ENCODE measurements at regions not wholly inside any gene's neighbourhood (a gene's known extent, or its start where the extent isn't known, plus 50 kb on each side); places are given as distances from the start of the nearest gene placed in this dataset.

DNA sequence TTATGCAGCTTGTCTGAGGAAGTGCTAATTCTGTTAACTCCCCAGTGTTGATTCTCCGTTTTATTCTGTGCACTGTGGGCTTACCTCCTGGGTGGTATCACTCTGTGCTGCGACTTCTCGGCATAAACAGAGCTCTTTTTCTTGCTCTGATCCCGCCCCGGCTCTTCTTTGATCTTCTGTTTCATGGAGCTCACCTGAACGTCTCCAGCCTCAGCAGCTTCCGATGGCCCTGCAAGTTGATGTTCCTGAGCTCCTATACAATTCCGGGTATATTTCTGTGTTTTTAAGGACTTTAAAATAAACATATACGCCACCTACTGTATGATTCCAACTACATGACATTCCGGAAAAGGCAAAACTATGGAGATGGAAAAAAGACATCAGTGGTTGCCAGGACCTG, 110.8 kb downstream of the TENT4A start:
- Histone ChIP-seq H3K9me3 (ENCODE audit: control insufficient read depth, insufficient read depth, low read depth, low read length) (peaks cover 8% of the 10 kb centered on the region; the same call in 1 of the 2 replicates), H3K4me3 (ENCODE audit: low read depth in 2 of 2, low read length in 2 of 2) (no peak overlapping the region), H3K27ac (ENCODE audit: low read length) (no peak overlapping the region), H3K36me3 (ENCODE audit: control insufficient read depth, insufficient read depth, low read length) (no peaks in the 10 kb centered on the region), H3K27me3 (ENCODE audit: control insufficient read depth, insufficient read depth, low read length) (no peaks in the 10 kb centered on the region), H3K4me1 (ENCODE audit: control insufficient read depth, insufficient read depth, low read length) (no peaks in the 10 kb centered on the region)
- ChIA-PET POLR2A (interaction anchor here (0.6 kb wide), 1 partner anchor 62 kb away, joined by 5 read pairs; no protein-coding TSS in a partner anchor), CTCF (no interaction called here)
- DNase-seq (ENCODE audit: low read depth, low spot score) (no peak), ATAC-seq (no peak)
- intact Hi-C loops (cut with micrococcal nuclease; ENCODE audit: unreplicated experiment) (no loop called here), in situ Hi-C loops (cut with HindIII; ENCODE audit: low pct_unique_long_range_greater_than_20kb, low sequenced_read_pairs) (no loop called here)
- TF ChIP-seq, protein P1, sequence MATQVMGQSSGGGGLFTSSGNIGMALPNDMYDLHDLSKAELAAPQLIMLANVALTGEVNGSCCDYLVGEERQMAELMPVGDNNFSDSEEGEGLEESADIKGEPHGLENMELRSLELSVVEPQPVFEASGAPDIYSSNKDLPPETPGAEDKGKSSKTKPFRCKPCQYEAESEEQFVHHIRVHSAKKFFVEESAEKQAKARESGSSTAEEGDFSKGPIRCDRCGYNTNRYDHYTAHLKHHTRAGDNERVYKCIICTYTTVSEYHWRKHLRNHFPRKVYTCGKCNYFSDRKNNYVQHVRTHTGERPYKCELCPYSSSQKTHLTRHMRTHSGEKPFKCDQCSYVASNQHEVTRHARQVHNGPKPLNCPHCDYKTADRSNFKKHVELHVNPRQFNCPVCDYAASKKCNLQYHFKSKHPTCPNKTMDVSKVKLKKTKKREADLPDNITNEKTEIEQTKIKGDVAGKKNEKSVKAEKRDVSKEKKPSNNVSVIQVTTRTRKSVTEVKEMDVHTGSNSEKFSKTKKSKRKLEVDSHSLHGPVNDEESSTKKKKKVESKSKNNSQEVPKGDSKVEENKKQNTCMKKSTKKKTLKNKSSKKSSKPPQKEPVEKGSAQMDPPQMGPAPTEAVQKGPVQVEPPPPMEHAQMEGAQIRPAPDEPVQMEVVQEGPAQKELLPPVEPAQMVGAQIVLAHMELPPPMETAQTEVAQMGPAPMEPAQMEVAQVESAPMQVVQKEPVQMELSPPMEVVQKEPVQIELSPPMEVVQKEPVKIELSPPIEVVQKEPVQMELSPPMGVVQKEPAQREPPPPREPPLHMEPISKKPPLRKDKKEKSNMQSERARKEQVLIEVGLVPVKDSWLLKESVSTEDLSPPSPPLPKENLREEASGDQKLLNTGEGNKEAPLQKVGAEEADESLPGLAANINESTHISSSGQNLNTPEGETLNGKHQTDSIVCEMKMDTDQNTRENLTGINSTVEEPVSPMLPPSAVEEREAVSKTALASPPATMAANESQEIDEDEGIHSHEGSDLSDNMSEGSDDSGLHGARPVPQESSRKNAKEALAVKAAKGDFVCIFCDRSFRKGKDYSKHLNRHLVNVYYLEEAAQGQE (IDR thresholded peaks at IDR 0.05; ENCODE audit: insufficient read depth in 1 of 2, low read depth in 2 of 2, low read length in 1 of 2) = no peak
- TF ChIP-seq POLR2AphosphoS5 (IDR thresholded peaks at IDR 0.05; ENCODE audit: low read depth, low read length) = no peak
- TF ChIP-seq TCF7L2 (IDR thresholded peaks at IDR 0.05; ENCODE audit: low read depth, low read length) = no peak
- TF ChIP-seq, protein P2, sequence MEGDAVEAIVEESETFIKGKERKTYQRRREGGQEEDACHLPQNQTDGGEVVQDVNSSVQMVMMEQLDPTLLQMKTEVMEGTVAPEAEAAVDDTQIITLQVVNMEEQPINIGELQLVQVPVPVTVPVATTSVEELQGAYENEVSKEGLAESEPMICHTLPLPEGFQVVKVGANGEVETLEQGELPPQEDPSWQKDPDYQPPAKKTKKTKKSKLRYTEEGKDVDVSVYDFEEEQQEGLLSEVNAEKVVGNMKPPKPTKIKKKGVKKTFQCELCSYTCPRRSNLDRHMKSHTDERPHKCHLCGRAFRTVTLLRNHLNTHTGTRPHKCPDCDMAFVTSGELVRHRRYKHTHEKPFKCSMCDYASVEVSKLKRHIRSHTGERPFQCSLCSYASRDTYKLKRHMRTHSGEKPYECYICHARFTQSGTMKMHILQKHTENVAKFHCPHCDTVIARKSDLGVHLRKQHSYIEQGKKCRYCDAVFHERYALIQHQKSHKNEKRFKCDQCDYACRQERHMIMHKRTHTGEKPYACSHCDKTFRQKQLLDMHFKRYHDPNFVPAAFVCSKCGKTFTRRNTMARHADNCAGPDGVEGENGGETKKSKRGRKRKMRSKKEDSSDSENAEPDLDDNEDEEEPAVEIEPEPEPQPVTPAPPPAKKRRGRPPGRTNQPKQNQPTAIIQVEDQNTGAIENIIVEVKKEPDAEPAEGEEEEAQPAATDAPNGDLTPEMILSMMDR (IDR thresholded peaks at IDR 0.05) = no peak
- TF ChIP-seq SIN3A (IDR thresholded peaks at IDR 0.05; ENCODE audit: borderline replicate concordance, insufficient read depth, low read depth, low read length) = no peak
- no TSS peak for BruUV-seq (replicated peaks)

DNA sequence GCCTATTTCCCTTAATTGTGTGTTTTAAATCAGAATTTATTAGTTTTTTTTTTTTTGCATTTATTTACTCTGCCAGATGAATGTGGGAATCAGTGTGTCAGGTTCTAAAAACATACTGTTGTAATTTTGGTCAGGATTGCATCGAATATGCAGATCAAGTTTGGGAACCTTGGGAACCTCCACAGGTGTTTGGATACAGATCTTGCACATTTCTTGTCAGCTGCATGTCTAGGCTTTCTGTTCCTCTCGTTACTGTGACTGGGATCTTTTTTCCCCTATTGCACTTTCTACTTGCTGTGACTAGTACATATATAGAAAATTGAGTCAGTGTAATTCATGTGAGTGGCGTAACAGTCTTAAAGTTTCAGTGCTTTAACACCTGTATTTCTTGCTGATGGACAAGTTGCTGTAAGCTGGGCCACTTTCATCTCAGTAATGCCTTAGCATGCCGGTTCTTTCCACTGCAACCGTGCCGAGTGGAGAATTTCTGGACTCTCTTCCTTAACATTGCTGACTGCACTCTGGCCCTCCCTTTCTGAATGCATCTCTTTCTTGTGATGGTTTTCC, 112.5 kb downstream of the TENT4A start:
- Histone ChIP-seq H3K27me3 (ENCODE audit: control insufficient read depth, insufficient read depth, low read length) (no peaks in the 10 kb centered on the region), H3K9me3 (ENCODE audit: control insufficient read depth, insufficient read depth, low read depth, low read length) (peaks cover 6% of the 10 kb centered on the region; the same call in 1 of the 2 replicates), H3K36me3 (ENCODE audit: control insufficient read depth, insufficient read depth, low read length) (no peaks in the 10 kb centered on the region), H3K4me1 (ENCODE audit: control insufficient read depth, insufficient read depth, low read length) (no peaks in the 10 kb centered on the region), H3K27ac (ENCODE audit: low read length) (no peak overlapping the region), H3K4me3 (ENCODE audit: low read depth in 2 of 2, low read length in 2 of 2) (no peak overlapping the region)
- ChIA-PET CTCF (no interaction called here), POLR2A (no interaction called here)
- in situ Hi-C loops (cut with HindIII; ENCODE audit: low pct_unique_long_range_greater_than_20kb, low sequenced_read_pairs) (no loop called here), intact Hi-C loops (cut with micrococcal nuclease; ENCODE audit: unreplicated experiment) (no loop called here)
- DNase-seq (ENCODE audit: low read depth, low spot score) = no peak
- ATAC-seq = no peak
- TF ChIP-seq, protein P1 (IDR thresholded peaks at IDR 0.05; ENCODE audit: insufficient read depth in 1 of 2, low read depth in 2 of 2, low read length in 1 of 2) = no peak
- TF ChIP-seq, protein P2 (IDR thresholded peaks at IDR 0.05) = no peak
- no peak for TF ChIP-seq TCF7L2 (IDR thresholded peaks at IDR 0.05; ENCODE audit: low read depth, low read length)
- TF ChIP-seq POLR2AphosphoS5 (IDR thresholded peaks at IDR 0.05; ENCODE audit: low read depth, low read length) = no peak
- TF ChIP-seq SIN3A (IDR thresholded peaks at IDR 0.05; ENCODE audit: borderline replicate concordance, insufficient read depth, low read depth, low read length) = no peak
- BruUV-seq (replicated peaks) = no TSS peak

Data from Panc1 (cell line).